ENCODE measurements at regions not wholly inside any gene's neighbourhood (a gene's known extent, or its start where the extent isn't known, plus 50 kb on each side); places are given as distances from the start of the nearest gene placed in this dataset.

- no peak for DNase-seq
Observed at GRCh38 chr1:83028467-83028866, 970.5 kb downstream of the TTLL7 start.

DNA sequence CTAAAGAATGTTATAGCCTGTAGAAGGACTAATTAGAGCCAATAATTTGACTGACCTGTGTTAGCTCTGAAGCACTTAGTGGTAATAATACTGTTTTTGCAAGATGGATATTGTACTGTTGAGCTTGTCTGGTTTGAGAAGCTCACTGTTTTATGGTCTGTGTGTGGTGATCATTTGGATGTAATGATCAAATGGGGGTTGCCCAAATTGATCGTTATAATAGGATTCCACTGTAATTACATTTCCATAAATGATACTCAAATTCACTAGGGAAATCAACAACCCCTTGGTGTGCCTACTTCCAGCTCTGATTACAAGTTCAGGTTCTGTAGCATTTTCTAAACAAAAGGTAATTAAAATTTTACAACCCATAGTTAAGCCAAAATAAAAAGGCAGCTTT lies 971.4 kb downstream of the TTLL7 start:
- no peak for DNase-seq

DNA sequence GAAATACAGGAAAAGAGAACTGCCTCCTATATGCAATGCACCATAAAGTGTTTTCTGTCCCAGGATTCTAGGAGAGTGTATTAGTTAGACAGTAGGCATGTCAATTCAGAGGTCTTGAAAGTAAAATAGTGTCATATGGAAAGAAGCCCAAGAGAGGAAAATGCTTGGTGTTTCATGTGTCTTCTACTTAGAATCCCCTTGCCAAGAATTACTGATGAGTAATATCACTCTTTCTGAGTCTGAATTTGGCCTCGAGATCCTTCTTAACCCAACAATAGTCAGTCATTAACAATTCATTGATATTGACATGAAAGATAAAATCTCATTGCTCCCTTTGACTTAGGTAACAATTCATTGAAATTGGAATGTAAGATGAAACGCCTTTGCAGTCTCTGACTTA lies 972.2 kb downstream of the TTLL7 start:
- no peak for DNase-seq

DNA sequence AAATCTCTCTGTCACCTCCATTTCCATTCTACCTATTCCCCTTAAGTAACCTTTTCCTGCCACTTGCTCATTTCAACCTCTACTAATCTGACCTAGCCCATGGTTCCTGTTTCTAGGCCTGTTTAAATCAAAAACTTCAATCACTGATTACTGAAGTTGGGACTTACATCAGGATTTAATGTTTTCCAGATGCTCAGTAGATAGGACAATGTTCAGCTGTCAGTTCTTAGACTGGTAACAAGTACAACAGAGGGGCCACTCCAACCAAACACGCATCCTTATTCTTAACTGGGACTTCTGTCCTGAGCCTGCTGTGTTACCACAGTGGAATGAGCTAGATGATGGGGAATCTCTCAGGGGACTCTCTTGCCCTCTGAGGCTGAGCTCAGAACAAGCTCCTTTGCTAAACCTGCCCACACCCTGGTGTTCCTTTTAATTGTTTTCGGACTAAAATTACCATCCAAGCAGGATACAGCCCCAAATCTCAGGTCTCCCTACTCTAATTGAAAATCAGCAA lies 974.6 kb downstream of the TTLL7 start:
- no peak for DNase-seq

- no peak for DNase-seq
Observed at GRCh38 chr1:83023212-83023611, 975.7 kb downstream of the TTLL7 start.

DNA sequence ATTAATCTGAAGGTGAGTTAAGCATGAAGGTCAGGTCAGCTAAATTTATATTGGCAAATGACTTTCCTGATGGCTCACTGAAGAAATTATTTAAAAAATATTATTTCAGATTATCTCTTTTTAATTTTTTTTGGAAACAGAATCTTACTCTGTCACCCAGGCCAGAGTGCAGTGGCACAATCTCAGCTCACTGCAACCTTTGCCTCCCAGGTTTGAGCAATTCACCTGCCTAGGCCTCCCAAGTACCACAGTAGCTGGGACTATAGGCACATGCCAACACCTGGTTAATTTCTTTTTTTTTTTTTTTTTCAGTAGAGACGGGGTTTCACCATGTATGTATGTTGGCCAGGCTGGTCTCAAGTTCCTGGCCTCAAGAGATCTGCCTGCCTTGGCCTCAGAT lies 976.7 kb downstream of the TTLL7 start:
- no peak for DNase-seq

GRCh38 chr1:83017701-83018100 lies 981.2 kb downstream of the TTLL7 start:
- no peak for DNase-seq

DNA sequence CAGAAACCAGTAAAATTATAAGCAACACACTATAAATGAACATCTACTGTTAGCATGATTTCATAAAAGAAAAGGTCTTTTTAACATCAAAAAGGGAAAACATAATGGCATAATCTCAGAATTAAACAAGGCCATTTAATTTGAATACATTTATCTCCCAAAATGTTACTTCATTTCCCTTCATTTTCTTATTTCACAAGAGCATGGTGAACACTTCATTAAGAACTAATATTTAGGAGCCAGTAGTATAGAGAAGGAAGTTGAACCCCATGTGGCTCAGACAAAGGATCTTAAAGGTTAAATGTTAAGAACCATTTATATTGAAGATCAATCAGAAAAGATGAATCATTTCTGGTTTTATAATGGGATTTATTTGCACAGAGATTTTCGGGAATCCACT lies 981.7 kb downstream of the TTLL7 start:
- DNase-seq: no peak

GRCh38 chr1:83016354-83016849 lies 982.5 kb downstream of the TTLL7 start:
- no peak for DNase-seq

DNA sequence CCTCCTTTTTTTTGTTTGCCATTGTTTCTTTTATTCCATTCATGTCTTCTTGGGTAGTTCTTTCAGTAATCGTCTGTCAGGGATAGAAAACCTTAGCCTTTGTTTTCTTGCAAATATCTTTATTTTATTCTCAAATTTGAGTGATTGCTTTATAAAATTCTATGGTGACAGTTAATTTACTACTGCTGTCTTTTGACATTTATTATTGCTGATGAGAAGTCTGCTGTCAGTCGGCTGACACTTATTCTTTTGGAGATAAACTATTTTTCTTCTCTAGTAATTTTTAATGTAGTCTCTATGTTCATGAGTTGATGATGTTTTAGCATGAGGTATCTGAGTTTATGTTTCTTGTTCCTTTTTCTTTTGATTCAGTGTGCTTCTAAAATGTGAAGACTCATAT lies 983.8 kb downstream of the TTLL7 start:
- DNase-seq: no peak

GRCh38 chr1:83012950-83013349 lies 986.0 kb downstream of the TTLL7 start:
- no peak for DNase-seq

DNA sequence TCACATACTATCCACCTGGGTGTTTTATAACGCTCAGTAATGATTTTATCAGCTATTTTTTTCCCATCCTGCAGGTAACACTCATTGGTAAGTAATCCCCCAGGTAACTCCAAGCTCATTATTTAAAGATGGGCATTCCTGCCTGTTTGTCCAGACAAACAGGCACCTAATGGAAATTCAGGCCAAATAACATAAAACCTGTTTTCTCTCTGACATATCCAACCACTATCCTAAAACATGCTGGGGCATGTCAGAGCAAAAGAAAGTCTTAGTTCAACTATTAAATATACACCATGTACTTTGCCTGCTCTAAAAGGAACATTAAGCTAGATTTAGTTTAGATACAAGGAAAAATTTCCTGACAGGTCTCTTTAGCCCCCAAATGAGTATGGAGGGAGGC lies 987.7 kb downstream of the TTLL7 start:
- DNase-seq: no peak

- DNase-seq: no peak
Observed at GRCh38 chr1:83006271-83006670, 992.7 kb downstream of the TTLL7 start.

DNA sequence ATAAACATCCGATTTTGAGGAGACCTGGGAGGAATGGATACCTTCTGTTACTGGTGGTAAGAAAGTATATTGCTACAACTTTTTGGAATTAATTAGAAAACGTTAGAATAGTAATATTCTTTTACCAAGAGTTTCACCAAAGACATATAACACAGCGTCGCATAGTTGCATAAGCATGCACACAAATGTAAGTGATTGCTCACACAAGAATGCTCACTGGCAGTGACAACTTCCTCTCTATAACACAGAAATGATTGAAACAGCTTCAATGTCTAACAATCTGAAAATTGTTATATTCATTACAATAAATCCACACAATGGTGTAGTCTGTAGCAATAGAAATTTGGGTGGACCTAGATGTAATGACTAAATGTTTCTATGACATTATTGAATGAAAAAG lies 998.6 kb downstream of the TTLL7 start:
- DNase-seq: no peak

DNA sequence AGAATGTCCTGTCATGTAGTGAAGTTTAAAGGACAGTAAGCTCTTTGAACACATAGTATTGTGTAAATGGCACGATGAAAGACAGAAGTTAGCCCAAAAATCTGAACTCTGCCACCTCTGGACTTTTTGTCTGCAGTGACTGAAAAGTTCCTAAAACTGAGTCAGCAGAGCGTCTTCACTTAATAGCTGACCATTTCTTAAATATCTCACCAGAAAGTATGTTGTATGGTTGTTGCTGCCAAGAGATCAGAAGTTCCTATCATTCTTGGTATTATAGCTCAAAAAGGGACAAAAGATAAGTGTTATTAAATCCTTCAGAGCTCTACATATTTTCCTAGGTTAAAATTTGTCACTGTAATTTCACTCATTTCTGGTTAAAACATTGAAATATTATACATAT lies 1003.0 kb downstream of the TTLL7 start:
- no peak for DNase-seq

GRCh38 chr1:82994616-82995263 lies 1004.2 kb downstream of the TTLL7 start:
- DNase-seq: no peak

DNA sequence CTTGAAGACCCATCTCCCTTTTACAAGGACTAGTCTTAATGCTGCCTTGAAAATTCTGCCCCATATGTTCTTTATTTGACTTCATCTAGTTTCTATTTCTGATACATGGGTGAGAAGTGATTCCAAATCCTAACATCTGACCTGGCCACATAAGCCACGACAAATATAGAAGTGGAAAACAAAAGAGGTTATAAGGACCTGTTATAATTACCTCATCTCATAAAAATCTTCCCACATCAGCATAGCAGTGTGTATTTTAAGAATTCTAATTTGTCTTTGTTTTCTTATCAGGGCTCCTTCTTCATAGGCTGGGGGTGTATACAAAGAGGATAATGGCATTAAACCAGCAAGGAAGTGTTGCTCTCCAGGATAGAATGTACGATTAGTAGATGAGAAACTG lies 1007.4 kb downstream of the TTLL7 start:
- DNase-seq: no peak

- no peak for DNase-seq
Observed at GRCh38 chr1:82979593-82980236, 1019.2 kb downstream of the TTLL7 start.

DNA sequence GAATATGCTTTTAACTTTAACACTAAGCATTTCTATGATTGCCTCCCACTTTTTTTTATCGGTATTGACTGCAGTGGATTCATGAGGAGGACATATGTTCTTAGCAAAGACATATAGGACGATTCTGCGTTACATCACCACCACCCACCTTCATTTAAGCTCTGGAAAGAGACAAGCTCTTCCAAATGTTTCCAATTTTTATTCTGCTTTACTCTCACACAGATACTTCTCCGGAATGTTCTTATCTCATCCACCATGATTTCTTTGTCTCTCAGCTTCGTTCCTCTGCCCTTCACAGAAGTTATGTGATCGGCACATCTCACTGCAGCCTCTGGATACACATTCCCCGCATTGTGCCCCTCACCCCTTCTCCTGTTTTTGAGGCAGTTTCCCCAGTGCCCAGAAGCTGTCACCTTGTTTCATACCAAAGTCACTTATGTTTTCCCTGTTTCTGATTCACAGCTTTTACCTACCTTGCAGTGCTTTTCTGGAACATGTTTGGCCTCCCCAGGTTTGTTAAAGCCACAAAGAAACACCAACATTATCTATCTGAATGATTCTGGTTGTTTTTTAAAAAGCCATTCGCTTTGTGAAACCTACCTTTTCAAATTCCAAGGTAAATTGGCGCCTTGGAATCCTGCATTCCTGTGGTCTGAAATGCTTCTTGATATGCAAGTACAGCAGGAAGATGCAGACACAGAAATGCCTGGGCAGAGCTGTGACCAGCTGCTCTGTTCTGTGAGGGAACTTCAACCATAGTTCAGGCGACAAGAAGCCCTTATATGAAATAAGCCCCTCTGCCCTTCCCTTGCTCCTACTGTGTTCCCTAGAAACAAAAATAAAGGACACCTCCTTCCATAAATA lies 1020.2 kb downstream of the TTLL7 start:
- no peak for DNase-seq

DNA sequence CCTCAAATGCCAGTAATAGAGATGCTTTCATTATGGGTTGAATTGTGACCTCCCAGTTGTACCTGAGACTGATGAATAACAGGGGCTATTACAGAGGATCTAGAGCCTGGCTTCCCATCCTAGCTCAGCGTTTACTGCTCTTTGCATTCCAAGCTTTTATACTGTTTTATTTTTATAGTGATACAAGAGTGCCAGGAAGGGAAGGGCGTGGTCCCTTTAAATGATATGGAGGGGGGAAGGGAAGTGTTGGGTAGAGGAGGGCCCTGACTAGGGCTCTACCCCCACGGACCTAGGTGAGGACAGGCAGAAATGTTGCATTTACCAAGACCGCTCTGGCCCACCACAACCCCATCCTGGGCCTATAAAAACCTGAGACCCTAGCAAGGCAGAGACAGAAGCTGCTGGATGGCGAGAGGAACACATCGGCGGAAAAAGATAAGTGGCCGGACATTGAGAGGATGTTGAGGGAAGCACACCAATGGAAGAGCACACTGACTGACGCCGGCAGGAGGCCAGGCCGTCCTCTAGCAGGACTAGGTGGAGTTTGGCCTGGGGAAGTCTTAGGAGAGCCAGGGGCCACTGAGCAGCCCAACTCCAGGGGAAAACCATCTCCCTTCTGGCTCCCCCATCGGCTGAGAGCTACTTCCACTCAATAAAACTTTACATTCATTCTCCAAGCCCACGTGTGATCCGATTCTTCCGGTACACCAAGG lies 1025.9 kb downstream of the TTLL7 start:
- DNase-seq: no peak

DNA sequence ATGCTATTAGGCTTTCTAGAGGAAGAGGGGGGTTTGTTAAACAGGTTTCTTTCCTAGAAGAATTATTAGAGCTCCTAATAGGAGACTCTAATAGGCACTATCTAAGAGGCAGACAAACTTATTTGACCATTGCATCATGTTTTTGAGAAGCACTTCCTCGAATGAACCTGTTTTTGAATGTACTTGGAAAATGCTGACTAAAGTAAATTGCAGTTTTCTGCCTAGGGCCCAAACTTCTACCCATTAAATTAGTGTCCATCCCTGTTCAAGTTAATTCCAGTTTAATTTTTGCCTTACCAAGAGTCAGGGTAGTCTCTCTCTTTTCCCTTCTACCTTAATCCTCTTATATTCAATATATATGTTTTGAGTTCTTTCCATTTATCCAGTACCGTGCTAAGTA lies 1029.6 kb downstream of the TTLL7 start:
- no peak for DNase-seq

- DNase-seq: no peak
Observed at GRCh38 chr1:82962658-82963057, 1036.3 kb downstream of the TTLL7 start.

Data from renal pelvis (tissue), 1 donor.